ENCODE measurements at regions not wholly inside any gene's neighbourhood (a gene's known extent, or its start where the extent isn't known, plus 50 kb on each side); places are given as distances from the start of the nearest gene placed in this dataset.

- H3K4me1 Mint-ChIP-seq (ENCODE audit: low read depth), result no peaks in the 10 kb centered on the region
Observed at GRCh38 chr18:28457784-28458183, 280.9 kb upstream of the CDH2 start.

DNA sequence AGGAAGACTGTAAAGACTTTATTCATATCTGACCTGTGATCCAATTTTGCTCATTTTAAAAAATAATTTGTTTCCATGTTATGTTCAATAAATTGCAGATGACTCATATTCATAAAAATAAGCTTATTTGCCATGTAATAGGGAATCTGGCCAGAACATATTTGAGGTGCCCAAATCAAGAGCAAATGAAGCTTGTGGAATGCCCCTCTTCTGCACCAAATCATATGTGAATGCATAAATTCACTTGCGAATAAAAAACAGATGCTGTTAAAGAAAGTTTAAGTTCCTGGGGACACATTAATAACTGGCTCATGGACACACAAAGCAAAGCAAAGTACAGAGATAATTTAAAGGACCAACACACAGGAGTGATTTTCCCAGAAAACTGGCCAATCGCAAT, 279.0 kb upstream of the CDH2 start:
- H3K9me3 Mint-ChIP-seq (ENCODE audit: low read depth), result peaks cover 2% of the 10 kb centered on the region
- no peak overlapping the region for H3K27ac Mint-ChIP-seq (ENCODE audit: unreplicated experiment)
- H3K4me3 Mint-ChIP-seq (ENCODE audit: unreplicated experiment), result no peak overlapping the region
- DNase-seq (ENCODE audit: low spot score), result no peak
- peaks cover 3% of the 10 kb centered on the region for H3K27me3 Mint-ChIP-seq (ENCODE audit: low read depth)
- H3K36me3 Mint-ChIP-seq (ENCODE audit: low read depth), result no peaks in the 10 kb centered on the region
- no peaks in the 10 kb centered on the region for H3K4me1 Mint-ChIP-seq (ENCODE audit: low read depth)
- TF ChIP-seq, protein P1, sequence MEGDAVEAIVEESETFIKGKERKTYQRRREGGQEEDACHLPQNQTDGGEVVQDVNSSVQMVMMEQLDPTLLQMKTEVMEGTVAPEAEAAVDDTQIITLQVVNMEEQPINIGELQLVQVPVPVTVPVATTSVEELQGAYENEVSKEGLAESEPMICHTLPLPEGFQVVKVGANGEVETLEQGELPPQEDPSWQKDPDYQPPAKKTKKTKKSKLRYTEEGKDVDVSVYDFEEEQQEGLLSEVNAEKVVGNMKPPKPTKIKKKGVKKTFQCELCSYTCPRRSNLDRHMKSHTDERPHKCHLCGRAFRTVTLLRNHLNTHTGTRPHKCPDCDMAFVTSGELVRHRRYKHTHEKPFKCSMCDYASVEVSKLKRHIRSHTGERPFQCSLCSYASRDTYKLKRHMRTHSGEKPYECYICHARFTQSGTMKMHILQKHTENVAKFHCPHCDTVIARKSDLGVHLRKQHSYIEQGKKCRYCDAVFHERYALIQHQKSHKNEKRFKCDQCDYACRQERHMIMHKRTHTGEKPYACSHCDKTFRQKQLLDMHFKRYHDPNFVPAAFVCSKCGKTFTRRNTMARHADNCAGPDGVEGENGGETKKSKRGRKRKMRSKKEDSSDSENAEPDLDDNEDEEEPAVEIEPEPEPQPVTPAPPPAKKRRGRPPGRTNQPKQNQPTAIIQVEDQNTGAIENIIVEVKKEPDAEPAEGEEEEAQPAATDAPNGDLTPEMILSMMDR (IDR thresholded peaks at IDR 0.05), result no peak

More at GRCh38 chr18:28457784-28458183, 280.9 kb upstream of the CDH2 start:
- no peaks in the 10 kb centered on the region for H3K27me3 Mint-ChIP-seq (ENCODE audit: low read depth)
- TF ChIP-seq, protein P1 (IDR thresholded peaks at IDR 0.05), result no peak
- H3K36me3 Mint-ChIP-seq (ENCODE audit: low read depth), result no peaks in the 10 kb centered on the region
- no peaks in the 10 kb centered on the region for H3K9me3 Mint-ChIP-seq (ENCODE audit: low read depth)
- no peak for DNase-seq (ENCODE audit: low spot score)
- no peak overlapping the region for H3K4me3 Mint-ChIP-seq (ENCODE audit: unreplicated experiment)
- H3K27ac Mint-ChIP-seq (ENCODE audit: unreplicated experiment), result no peak overlapping the region

- no peaks in the 10 kb centered on the region for H3K4me1 Mint-ChIP-seq (ENCODE audit: low read depth)
- no peak for DNase-seq (ENCODE audit: low spot score)
- TF ChIP-seq, protein P1 (IDR thresholded peaks at IDR 0.05), result no peak
- H3K27me3 Mint-ChIP-seq (ENCODE audit: low read depth), result no peaks in the 10 kb centered on the region
- peaks cover 2% of the 10 kb centered on the region for H3K36me3 Mint-ChIP-seq (ENCODE audit: low read depth)
- no peak overlapping the region for H3K27ac Mint-ChIP-seq (ENCODE audit: unreplicated experiment)
- H3K9me3 Mint-ChIP-seq (ENCODE audit: low read depth), result peaks cover 26% of the 10 kb centered on the region
- no peak overlapping the region for H3K4me3 Mint-ChIP-seq (ENCODE audit: unreplicated experiment)
Observed at GRCh38 chr18:28439870-28440269, 262.9 kb upstream of the CDH2 start.

DNA sequence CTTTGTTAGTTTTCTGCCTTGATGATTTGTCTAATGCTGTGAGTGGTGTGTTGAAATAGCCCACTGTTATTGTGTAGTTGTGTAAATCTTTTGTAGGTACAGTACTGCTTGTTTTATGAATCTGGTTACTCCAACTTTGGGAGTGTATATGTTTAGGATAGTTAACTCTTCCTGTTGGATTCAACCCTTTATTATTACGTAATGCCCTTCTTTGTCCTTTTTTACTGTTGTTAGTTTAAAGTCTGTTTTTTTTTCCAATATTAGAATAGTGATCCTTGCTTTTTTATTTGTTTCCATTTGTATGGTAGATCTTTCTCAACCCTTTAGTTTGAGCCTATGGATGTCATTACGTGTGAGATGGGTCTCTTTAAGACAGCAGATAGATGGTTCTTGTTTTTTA, 261.5 kb upstream of the CDH2 start:
- DNase-seq (ENCODE audit: low spot score), result no peak
- Mint-ChIP-seq H3K27ac (ENCODE audit: unreplicated experiment) (no peak overlapping the region), H3K4me1 (ENCODE audit: low read depth) (no peaks in the 10 kb centered on the region), H3K9me3 (ENCODE audit: low read depth) (peaks cover 26% of the 10 kb centered on the region), H3K4me3 (ENCODE audit: unreplicated experiment) (no peak overlapping the region), H3K27me3 (ENCODE audit: low read depth) (no peaks in the 10 kb centered on the region), H3K36me3 (ENCODE audit: low read depth) (peaks cover 2% of the 10 kb centered on the region)
- TF ChIP-seq, protein P1 (IDR thresholded peaks at IDR 0.05), result no peak

- Mint-ChIP-seq H3K4me3 (ENCODE audit: unreplicated experiment) (no peak overlapping the region), H3K36me3 (ENCODE audit: low read depth) (peaks cover 2% of the 10 kb centered on the region), H3K27me3 (ENCODE audit: low read depth) (no peaks in the 10 kb centered on the region), H3K9me3 (ENCODE audit: low read depth) (peaks cover 24% of the 10 kb centered on the region), H3K4me1 (ENCODE audit: low read depth) (no peaks in the 10 kb centered on the region), H3K27ac (ENCODE audit: unreplicated experiment) (no peak overlapping the region)
- TF ChIP-seq, protein P1 (IDR thresholded peaks at IDR 0.05), result no peak
- no peak for DNase-seq (ENCODE audit: low spot score)
Observed at GRCh38 chr18:28432339-28432738, 255.4 kb upstream of the CDH2 start.
